Stimulated activated CD4-positive, alpha-beta T cell treated with anti-CD3 and anti-CD28 coated beads, TNF-alpha, amount 100 ng/mL, for 48 hours (primary cell): ENCODE measurements at regions not wholly inside any gene's neighbourhood (a gene's known extent, or its start where the extent isn't known, plus 50 kb on each side); places are given as distances from the start of the nearest gene placed in this dataset.

ENCODE experiments used
- DNase-seq, 3 donors: peaks; one replicate each; pipeline ENCODE4 v3.0.0-alpha.2; 2020; ENCODE audit warnings: low read depth in 3 of 3

DNA sequence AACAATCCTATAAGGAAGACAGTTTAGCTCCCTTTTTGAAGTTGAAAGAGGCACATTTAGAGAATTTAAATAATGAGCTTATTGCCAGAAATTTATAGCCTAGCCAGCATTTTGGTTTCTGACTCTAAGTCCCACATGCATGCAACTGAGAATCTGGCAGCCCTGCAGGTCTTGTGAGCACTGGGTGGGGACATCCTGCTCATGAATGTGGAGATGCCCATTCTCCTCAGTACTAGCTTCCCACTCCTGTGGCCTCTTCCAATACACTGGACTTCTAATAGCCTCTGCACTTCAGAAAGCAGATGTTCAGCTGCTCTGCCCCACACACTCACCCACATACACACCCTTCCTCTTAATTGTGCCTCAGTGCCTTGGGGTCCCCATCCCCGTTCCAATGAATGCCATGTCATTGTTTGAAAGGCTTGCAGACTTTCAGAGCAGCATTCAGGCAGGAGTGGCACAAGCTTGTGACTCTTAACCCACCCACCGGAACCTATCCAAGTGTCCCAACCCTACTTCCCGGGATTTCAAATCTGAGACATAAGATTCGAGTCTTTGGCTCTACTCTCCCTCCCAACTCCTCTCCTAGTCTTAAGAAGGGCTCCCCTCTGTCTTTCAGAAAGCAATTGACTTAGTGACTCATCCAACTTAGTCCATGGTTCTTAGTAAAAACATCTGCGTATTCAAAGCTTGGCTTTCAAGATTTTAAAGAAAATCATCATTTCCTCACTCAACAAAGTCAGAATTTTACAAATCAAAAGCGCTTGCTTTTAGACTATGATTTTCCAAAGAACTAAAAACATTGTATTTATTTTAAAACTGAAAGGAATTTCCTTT, 80.0 kb upstream of the FREM2 start:
- DNase-seq = no peak

DNA sequence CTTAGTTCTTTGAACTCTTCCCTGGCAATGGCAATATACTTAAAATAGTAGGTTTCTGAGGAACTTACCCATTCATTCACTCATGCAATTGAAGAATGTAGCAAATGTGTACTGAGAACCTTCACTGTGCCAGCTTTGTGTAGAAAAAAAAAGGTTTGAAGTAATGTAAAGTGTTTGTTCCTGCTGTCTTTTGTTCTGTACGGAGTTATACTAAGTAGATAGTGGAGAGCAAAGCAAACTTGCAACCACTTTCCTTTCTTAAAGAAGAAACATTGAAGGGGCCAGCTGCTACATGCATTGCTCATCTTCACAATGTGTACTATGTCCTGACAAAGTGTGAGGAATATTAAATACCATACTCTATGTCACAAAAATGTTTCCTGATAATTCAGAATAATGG, 68.9 kb upstream of the FREM2 start:
- DNase-seq = no peak

DNA sequence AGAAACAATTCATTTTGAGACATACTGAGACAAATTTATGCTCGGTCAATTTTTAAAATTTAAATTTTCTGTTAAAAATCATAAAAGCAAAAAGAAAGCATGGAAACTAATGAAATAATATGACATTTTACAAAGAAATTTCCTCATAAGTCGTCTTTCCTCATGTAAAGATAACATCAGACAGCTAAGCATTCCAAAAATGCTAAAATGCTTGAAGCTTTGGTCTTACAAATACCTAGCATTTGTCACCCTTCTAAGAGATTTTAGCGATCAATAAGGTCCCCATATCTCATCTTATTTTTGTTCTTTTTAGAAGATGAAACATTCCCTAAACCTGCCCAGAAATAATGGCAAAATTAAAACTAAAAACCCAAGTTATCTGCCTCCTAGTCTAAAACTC, 68.5 kb upstream of the FREM2 start:
- DNase-seq = no peak

GRCh38 chr13:38618881-38619280, 68.0 kb upstream of the FREM2 start:
- DNase-seq = no peak

GRCh38 chr13:38620876-38621275, 66.0 kb upstream of the FREM2 start:
- DNase-seq = no peak

- DNase-seq = no peak
Observed at GRCh38 chr13:38624822-38625221, 62.1 kb upstream of the FREM2 start.

DNA sequence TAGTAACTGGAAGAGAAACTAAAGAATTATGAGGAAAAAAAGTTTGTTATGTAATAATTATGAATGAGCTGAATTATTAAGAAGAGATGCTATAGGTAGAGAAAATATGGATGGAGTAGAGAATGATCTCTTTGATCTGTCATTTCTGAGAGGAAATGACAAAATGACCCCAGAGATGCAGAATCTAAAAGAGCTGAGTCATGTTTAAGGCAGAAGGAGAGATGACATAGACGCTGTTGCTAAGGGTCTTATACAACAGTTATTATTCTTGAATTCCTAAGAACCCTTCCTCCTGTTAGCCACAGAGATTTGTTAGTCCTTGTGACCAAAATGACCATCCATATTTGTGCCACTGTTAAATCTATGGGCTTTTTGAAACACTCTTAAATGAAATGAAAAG, 58.3 kb upstream of the FREM2 start:
- DNase-seq = no peak

GRCh38 chr13:38630780-38631179, 56.1 kb upstream of the FREM2 start:
- no peak for DNase-seq

DNA sequence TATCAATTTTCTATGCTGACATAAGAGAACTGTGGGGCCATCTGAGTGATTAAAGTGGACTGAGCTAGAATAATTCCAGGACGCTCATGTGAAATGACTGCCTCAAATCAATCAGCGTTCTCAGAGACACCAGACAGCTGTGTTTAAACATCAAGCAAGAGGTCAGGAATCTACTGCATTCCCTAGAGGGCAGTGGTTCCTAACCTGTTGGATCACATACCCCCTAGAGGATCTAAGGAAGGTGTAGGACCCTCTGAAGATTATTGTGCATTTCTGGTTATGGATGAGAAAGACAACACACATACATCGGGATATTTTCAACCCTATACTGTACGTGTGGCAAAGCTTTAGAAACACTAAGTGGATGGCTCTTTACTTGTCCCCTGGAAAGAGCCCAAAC, 51.8 kb upstream of the FREM2 start:
- DNase-seq = no peak

DNA sequence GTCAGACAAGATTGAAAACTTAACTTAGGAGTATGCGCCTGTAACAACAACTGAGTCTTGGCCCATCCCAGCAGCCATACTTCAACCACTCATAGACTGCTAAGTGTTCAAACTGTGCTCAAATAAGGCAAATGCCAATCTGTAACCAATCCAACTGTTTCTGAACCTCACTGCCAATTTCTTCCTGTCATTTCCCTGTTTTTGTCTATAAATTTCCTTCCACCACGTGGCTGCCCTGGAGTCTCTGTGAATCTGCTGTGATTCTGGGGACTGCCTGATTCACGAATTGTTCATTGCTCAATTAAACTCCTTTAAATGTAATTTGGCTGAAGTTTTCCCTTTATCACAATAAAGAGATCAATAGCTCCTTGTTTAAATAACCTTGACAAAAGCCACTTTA, 50.8 kb upstream of the FREM2 start:
- no peak for DNase-seq

DNA sequence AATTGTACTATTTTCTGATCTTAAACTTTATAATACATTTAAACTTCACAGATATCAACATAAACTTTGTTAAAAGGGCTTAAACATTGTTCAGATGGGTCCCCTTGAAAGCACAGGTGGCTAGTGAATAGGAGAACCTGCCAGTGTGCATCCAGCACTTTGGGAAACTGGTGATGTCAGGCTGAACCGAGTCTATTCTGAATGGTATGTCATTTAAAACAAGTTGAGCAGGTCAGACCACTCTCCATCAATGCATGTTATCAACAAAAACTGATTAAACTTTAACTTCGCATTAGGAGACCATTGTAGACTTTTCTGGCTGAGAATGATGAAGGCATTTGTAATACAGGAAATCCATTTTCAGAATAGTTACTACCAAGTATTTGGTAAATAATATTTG, 50.1 kb upstream of the FREM2 start:
- DNase-seq = no peak
